ENCODE measurements at regions not wholly inside any gene's neighbourhood (a gene's known extent, or its start where the extent isn't known, plus 50 kb on each side); places are given as distances from the start of the nearest gene placed in this dataset.

DNA sequence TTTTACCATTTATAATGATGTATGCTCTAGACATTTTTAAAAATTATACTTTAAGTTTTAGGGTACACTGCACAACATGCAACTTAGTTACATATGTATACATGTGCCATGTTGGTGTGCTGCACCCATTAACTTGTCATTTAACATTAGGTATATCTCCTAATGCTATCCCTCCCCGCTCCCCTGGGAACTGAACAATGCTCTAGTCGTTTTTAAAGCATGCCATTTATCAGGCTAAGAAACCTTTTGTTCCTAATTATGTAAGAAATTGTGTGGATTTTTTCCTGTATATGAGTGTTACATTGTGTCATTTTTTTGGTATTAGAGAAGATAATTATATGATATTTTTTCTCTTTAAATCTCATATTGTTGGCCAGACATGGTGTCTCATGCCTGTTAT is 72.8 kb upstream of the SGCD start:
- TF ChIP-seq, protein P1, sequence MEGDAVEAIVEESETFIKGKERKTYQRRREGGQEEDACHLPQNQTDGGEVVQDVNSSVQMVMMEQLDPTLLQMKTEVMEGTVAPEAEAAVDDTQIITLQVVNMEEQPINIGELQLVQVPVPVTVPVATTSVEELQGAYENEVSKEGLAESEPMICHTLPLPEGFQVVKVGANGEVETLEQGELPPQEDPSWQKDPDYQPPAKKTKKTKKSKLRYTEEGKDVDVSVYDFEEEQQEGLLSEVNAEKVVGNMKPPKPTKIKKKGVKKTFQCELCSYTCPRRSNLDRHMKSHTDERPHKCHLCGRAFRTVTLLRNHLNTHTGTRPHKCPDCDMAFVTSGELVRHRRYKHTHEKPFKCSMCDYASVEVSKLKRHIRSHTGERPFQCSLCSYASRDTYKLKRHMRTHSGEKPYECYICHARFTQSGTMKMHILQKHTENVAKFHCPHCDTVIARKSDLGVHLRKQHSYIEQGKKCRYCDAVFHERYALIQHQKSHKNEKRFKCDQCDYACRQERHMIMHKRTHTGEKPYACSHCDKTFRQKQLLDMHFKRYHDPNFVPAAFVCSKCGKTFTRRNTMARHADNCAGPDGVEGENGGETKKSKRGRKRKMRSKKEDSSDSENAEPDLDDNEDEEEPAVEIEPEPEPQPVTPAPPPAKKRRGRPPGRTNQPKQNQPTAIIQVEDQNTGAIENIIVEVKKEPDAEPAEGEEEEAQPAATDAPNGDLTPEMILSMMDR (IDR thresholded peaks at IDR 0.05; ENCODE audit: low read length): no peak
- TF ChIP-seq EZH2 (optimal IDR thresholded peaks at IDR 0.05; ENCODE audit: low read depth, low read length): no peak
- TF ChIP-seq EZH2phosphoT487 (IDR thresholded peaks at IDR 0.05; ENCODE audit: low read length): no peak

Data from MM.1S (cell line).